HG02885 (cell line): ENCODE measurements at regions not wholly inside any gene's neighbourhood (a gene's known extent, or its start where the extent isn't known, plus 50 kb on each side); places are given as distances from the start of the nearest gene placed in this dataset.

Experiments
- ATAC-seq: cut with Tn5 transposase; IDR thresholded peaks from one replicate; pipeline ENCODE4 v1.9.1; 2021; ENCODE audit warnings: mild to moderate bottlenecking; ENCODE audit not compliant: unreplicated experiment, poor library complexity

DNA sequence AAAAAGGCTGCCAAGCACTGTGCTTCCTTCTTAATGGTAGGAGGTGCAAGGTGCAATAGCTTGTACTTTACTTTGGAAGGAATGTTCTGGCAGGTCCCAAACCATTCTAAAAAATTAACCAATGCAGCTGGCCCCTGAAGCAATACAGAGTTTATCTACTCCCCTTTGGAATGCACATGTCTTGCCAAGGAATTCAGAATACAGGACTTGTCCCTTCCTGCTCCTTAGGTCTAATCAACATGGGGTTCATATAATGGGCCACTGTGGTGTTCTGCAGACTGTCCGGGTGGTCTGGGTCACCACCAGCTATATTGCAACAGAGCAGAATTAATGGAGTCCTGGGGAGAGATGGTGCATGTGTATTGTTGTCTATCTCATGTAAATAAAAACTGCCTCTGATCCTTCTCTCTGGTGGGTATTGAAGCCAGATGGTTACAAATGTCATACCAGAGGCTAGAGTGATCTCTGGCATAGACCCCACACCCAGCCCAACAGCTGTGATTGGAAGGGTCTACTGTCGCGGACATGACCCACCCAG, 112.8 kb downstream of the RIPK4 start:
- no peak for ATAC-seq

DNA sequence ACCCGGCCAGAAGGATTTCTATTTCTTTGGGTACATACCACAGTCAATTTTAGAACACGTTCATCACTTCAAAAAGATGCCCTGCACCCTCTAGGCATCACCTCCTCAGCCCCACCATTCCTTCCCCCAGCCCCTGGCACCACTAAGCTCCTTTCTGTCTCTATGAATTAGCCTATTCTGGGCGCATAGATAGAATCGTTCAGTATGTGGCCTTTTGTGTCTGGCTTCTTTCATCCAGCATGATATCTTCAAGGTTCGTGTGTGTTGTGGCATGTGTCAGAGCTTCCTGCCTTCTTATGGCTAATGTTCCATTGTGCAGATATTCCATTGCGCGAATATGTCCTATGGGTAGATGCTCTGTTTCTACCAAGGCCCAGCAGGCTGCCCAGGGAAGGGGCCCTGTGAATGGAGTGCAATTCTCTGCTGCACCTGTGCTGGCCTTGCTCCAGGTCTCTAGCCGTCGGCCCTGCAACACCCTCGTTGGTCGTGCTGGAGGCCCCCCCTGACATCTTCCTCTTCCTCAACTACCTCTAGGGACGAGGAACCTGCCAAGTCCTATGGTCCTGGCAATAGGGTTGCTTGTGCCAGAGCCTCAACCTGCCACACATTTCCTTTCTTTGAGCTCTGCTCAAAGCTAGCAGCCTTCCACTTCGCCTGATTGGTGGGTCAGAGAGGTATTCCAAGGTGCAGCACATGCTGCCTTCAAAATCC, 113.5 kb downstream of the RIPK4 start:
- no peak for ATAC-seq

DNA sequence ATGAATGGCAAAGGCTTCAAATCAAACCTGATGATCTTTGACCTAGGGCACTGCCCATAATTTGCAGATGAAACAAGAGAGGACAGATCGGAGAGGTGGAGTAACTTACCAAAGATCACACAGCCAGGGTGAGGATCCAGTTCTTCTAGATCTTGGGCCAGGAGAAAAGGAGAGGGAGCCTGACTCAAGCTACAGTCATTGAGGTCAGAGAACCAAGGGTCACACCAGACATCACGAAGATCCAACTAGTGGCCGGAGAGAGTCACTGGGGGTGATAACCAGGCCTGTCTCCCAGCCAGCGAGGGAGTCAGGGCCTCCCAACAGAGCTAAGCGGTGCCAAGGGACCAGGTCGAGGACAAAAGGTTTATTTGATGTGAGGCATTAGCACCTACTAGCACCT, 115.0 kb downstream of the RIPK4 start:
- ATAC-seq, result no peak

DNA sequence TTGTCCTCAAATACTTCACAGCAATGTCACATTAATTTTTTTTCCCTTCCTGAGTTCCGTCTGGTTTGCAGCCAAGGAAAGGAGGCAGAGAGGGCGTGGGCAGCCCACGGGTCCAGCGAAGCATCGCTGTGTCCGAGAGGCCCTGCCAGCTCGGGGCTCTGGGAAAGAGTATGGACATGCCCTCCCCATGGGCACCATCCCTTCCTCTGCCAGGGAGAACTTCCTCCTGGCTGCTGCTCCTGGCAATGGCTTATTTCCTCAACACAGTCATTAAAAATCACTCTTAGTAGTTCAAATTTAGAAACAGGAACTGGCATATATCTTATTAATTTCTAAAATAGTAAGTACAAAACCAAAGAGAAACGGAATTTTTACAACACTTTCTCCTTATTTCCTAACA, 115.4 kb downstream of the RIPK4 start:
- ATAC-seq, result no peak

GRCh38 chr21:41650526-41651145, 116.2 kb downstream of the RIPK4 start:
- no peak for ATAC-seq

GRCh38 chr21:41648591-41649031, 118.2 kb downstream of the RIPK4 start:
- ATAC-seq, result no peak

DNA sequence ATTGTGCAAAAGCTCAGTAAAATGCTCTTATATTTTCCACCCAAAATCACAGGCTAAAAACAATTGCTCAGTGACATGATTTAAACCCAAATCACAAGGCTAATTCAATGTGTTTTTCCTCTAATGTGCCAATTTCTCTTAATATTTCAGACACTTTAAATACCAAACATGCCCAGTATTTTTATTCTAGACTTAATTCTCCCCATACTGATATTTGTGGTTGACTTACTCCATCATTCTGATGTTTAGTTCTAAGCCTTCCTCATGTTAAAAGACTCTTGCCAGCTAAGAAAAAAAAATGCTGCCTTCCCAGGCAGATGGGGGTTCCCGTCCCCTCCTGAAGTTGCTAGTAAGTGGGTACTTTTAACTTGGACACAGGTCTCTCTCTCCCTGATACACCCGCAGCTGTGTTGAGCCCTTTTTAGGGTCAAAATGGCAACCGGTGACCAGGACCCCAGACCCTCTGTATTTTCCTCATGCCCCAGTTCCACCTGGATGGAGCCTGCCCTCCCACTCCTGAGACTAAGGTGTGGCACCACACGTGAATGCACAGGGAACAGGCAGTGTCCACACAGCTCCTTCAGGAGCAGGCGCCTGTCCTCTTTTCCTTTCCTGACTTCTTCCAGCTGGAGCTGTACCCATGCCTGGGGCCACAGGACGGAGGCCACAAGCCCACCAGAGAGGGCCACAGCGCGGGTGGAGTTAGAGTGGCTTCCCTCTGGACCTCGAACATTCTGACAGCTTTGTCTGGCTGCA, 118.9 kb downstream of the RIPK4 start:
- ATAC-seq, result no peak

DNA sequence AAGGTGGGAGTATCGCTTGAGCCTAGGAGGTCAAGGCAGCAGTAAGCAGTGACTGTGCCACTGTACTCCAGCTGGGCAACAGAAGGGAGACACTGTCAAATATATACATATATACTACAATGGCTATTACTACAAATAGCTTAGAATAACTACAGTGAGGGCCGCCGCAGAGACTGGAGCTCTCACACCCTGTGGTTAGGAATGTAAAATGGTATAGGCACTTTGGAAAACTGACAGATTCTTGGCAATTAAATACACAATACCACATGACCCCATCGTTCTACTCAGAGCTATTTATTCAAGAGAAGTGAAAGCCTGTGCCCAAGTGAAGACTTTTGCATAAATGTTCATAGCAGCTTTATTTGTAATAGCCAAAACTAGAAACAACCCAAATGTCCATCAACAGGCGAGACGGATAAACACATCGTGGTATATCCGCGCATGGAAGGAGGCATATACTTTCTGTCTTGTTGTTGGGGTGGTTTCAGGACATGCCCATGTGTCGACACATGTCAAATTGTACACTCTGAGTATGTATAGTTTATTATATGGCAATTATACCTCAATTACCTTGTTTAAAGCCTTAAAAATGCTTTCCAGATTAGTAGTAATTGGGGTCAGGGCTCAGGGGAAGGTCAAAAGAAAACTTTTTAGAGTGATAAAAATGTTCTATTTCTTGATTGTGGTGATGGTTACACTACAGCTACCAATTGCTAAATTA, 123.4 kb downstream of the RIPK4 start:
- ATAC-seq, result no peak

- ATAC-seq, result no peak
Observed at GRCh38 chr21:41641821-41642701, 124.8 kb downstream of the RIPK4 start.

DNA sequence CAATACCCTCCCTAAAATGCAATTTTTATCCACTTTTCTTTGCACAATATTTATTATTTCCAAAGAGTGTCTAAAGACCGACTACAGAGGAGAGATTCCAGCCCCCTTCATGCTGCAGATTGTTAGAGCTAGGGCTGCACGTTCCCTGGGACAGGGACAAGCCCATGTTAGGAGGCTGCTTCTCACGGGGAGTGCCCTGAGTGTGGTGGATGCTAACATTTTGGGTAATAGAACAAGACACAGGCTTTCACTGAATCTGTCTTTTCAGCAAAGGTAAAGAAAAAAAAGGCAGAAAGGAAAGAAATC, 125.4 kb downstream of the RIPK4 start:
- no peak for ATAC-seq

- no peak for ATAC-seq
Observed at GRCh38 chr21:41640748-41641509, 125.9 kb downstream of the RIPK4 start.

GRCh38 chr21:41639766-41640165, 127.1 kb downstream of the RIPK4 start:
- ATAC-seq, result no peak

DNA sequence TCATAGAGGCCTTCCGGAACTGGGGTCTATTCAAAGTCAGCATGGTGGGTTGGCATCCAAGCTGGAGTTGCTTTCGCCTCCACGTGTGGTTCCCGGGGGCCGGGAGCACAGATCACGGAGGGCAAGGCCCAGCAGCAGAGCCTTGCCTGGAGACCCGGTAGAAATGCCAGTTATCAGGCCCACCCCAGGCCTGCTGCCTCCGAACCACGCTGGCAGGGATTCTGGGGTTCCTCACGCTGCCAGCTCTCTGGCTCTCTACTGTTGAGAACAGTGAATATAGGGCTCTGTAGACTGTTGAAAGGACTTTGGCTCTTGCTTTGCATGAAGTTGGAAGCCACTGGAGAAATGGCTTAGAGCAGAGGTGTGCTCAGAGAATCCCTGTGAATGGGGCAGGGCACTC, 127.5 kb downstream of the RIPK4 start:
- no peak for ATAC-seq

GRCh38 chr21:41638201-41638790, 128.6 kb downstream of the RIPK4 start:
- ATAC-seq, result no peak

DNA sequence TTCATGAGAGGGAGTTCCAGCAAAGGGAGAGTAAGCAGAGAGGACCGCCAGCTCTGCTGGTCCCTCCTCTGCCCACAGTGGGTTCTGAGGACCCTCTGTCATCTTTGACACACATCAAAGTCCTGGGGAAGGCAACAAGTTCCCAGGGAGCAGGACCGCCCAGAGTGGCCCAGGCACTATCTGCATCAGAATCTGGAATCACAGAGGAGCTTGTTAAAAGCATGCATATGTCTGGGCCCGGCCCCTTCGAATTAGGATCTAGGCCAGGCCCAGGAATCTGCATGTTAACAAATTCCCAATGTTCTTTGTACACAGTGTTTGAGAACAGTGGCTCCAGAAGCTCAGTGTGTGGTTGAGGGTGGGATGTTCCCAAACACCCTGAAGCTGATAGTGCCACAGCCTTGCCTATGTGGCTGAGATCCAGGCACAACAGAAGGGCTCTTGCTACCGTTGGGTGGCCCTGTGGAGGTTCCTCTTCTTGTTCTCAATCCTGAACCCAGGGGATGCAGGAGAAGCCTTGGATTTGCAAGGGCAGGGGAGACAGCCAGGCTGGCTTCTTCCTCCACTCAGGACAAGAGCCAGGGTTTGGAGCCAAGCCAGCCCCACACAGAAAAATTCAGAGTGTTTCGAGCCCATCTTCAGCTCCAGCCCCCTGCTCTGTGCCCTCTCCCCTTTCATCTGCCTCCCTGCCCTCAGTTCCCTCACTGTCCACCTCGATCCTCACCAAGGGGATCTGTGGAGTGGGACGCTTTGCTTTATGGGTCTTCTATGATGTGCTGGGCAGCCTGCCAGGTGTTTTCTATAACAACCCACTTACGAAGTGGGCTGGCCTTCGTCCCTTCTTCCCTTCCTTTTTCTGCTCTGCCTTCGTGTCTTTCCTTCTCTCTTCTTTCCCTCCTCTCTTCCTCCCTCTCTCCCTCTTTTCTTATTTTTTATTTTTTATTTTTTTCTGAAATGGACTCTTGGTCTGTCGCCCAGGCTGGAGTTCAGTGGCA, 129.0 kb upstream of the TMPRSS2 start:
- no peak for ATAC-seq

DNA sequence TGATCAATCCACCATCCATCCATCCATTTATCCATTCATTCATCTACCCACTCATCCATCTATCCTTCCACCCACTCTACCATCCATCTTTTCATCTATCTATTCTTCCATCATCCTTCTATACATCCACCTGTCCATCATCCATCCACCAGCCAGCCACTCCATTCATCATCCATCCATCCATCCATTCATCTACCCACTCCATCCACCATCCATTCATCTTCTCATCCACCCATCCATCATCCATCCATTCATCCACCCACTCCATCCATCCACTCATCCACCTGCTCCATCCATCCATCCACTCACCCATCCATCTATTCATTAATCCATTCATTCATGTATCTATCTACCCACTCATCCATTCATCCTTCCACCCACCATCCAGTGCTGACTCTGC, 127.9 kb upstream of the TMPRSS2 start:
- no peak for ATAC-seq

- no peak for ATAC-seq
Observed at GRCh38 chr21:41634858-41635257, 126.9 kb upstream of the TMPRSS2 start.
